ENCODE measurements at regions not wholly inside any gene's neighbourhood (a gene's known extent, or its start where the extent isn't known, plus 50 kb on each side); places are given as distances from the start of the nearest gene placed in this dataset.

- Histone ChIP-seq H3K4me3 (no peak overlapping the region), H3F3A (ENCODE audit: insufficient read depth) (peaks cover 12% of the 10 kb centered on the region), H3K79me2 (ENCODE audit: insufficient read depth) (no peaks in the 10 kb centered on the region), H3K9me3 (ENCODE audit: low read depth) (no peaks in the 10 kb centered on the region), H3K36me3 (ENCODE audit: low read depth) (0 out of 2 replicates have a peak, but pooled peaks cover 4% of the 10 kb centered on the region), H3K4me1 (ENCODE audit: insufficient read depth) (peaks cover 13% of the 10 kb centered on the region), H3K4me2 (ENCODE audit: unreplicated experiment) (no peak overlapping the region), H2AFZ (no peak overlapping the region), H3K9ac (no peak overlapping the region), H3K27ac (no peak overlapping the region), H3K27me3 (replicated peaks; ENCODE audit: insufficient read depth) (no peaks in the 10 kb centered on the region), H3K9me2 (ENCODE audit: insufficient read depth) (no peaks in the 10 kb centered on the region), H4K20me1 (ENCODE audit: insufficient read depth) (no peaks in the 10 kb centered on the region)
- 97 to 100% methylated on average over 3 of the region's 3 CpGs for WGBS, 2 experiments (ENCODE audit: low coverage in 1 of 2, low lambda C conversion rate in 2 of 2, missing lambda C conversion rate in 2 of 2)
- TF ChIP-seq EZH2 (IDR thresholded peaks at IDR 0.05; ENCODE audit: insufficient read depth, poor library complexity, severe bottlenecking), result no peak
- TF ChIP-seq EZH2phosphoT487 (IDR thresholded peaks at IDR 0.05; ENCODE audit: insufficient read depth, low read depth), result no peak
- DNase-seq, result no peak
- in situ Hi-C loops (cut with MboI), result loop anchor here (25.0 kb wide), 1 partner anchor 644 kb away; the partner anchor contains the start of gene TXNRD1
Measured at GRCh38 chr12:104856531-104856930, 101.6 kb downstream of the SLC41A2 start.

GRCh38 chr12:104855599-104855998 is 102.5 kb downstream of the SLC41A2 start:
- 0 out of 2 replicates have a peak, but pooled peaks cover 4% of the 10 kb centered on the region for H3K36me3 ChIP-seq (ENCODE audit: low read depth)
- no peak overlapping the region for H3K4me2 ChIP-seq (ENCODE audit: unreplicated experiment)

GRCh38 chr12:104852896-104853295 is 105.2 kb downstream of the SLC41A2 start:
- no peaks in the 10 kb centered on the region for H4K20me1 ChIP-seq (ENCODE audit: insufficient read depth)
- H3K4me2 ChIP-seq (ENCODE audit: unreplicated experiment), result no peak overlapping the region
- DNase-seq, result no peak
- no peaks in the 10 kb centered on the region for H3F3A ChIP-seq (ENCODE audit: insufficient read depth)
- no peak for TF ChIP-seq EZH2 (IDR thresholded peaks at IDR 0.05; ENCODE audit: insufficient read depth, poor library complexity, severe bottlenecking)
- no peak for TF ChIP-seq EZH2phosphoT487 (IDR thresholded peaks at IDR 0.05; ENCODE audit: insufficient read depth, low read depth)
- in situ Hi-C loops (cut with MboI), result loop anchor here (25.0 kb wide), 1 partner anchor 641 kb away; the partner anchor contains the start of gene TXNRD1
- H3K36me3 ChIP-seq (ENCODE audit: low read depth), result 0 out of 2 replicates have a peak, but pooled peaks cover 4% of the 10 kb centered on the region
- H3K27me3 ChIP-seq (replicated peaks; ENCODE audit: insufficient read depth), result no peaks in the 10 kb centered on the region
- no peaks in the 10 kb centered on the region for H3K4me1 ChIP-seq (ENCODE audit: insufficient read depth)
- no peak overlapping the region for H3K27ac ChIP-seq
- H3K9me2 ChIP-seq (ENCODE audit: insufficient read depth), result no peaks in the 10 kb centered on the region
- H3K4me3 ChIP-seq, result no peak overlapping the region
- no peaks in the 10 kb centered on the region for H3K79me2 ChIP-seq (ENCODE audit: insufficient read depth)
- H3K9me3 ChIP-seq (ENCODE audit: low read depth), result no peaks in the 10 kb centered on the region
- no peak overlapping the region for H2AFZ ChIP-seq
- no peak overlapping the region for H3K9ac ChIP-seq
- WGBS, 2 experiments (ENCODE audit: low coverage in 1 of 2, low lambda C conversion rate in 2 of 2, missing lambda C conversion rate in 2 of 2), result 59 to 70% methylated on average over 2 of the region's 2 CpGs

More at GRCh38 chr12:104855599-104855998, 102.5 kb downstream of the SLC41A2 start:
- H3K9ac ChIP-seq, result no peak overlapping the region
- H4K20me1 ChIP-seq (ENCODE audit: insufficient read depth), result no peaks in the 10 kb centered on the region
- H3K27ac ChIP-seq, result no peak overlapping the region
- H3K9me3 ChIP-seq (ENCODE audit: low read depth), result no peaks in the 10 kb centered on the region
- peaks cover 12% of the 10 kb centered on the region for H3F3A ChIP-seq (ENCODE audit: insufficient read depth)
- H2AFZ ChIP-seq, result no peak overlapping the region
- H3K79me2 ChIP-seq (ENCODE audit: insufficient read depth), result no peaks in the 10 kb centered on the region
- no peaks in the 10 kb centered on the region for H3K9me2 ChIP-seq (ENCODE audit: insufficient read depth)
- in situ Hi-C loops (cut with MboI), result loop anchor here (25.0 kb wide), 1 partner anchor 643 kb away; the partner anchor contains the start of gene TXNRD1
- no peak for DNase-seq
- TF ChIP-seq EZH2phosphoT487 (IDR thresholded peaks at IDR 0.05; ENCODE audit: insufficient read depth, low read depth) (no peak), EZH2 (IDR thresholded peaks at IDR 0.05; ENCODE audit: insufficient read depth, poor library complexity, severe bottlenecking) (no peak)
- peaks cover 13% of the 10 kb centered on the region for H3K4me1 ChIP-seq (ENCODE audit: insufficient read depth)
- WGBS, 2 experiments (ENCODE audit: low coverage in 1 of 2, low lambda C conversion rate in 2 of 2, missing lambda C conversion rate in 2 of 2), result 95 to 98% methylated on average over 6 of the region's 6 CpGs
- H3K4me3 ChIP-seq, result no peak overlapping the region
- no peaks in the 10 kb centered on the region for H3K27me3 ChIP-seq (replicated peaks; ENCODE audit: insufficient read depth)

- Histone ChIP-seq H3K4me1 (ENCODE audit: insufficient read depth) (no peaks in the 10 kb centered on the region), H3K9ac (no peak overlapping the region), H3K27ac (no peak overlapping the region), H3K79me2 (ENCODE audit: insufficient read depth) (no peaks in the 10 kb centered on the region), H3F3A (ENCODE audit: insufficient read depth) (no peaks in the 10 kb centered on the region), H2AFZ (no peak overlapping the region), H3K36me3 (ENCODE audit: low read depth) (0 out of 2 replicates have a peak, but pooled peaks cover 4% of the 10 kb centered on the region), H3K9me3 (ENCODE audit: low read depth) (no peaks in the 10 kb centered on the region), H3K4me2 (ENCODE audit: unreplicated experiment) (no peak overlapping the region), H3K27me3 (replicated peaks; ENCODE audit: insufficient read depth) (no peaks in the 10 kb centered on the region), H3K4me3 (no peak overlapping the region), H3K9me2 (ENCODE audit: insufficient read depth) (no peaks in the 10 kb centered on the region), H4K20me1 (ENCODE audit: insufficient read depth) (no peaks in the 10 kb centered on the region)
- DNase-seq, result no peak
- WGBS, 2 experiments (ENCODE audit: low coverage in 1 of 2, low lambda C conversion rate in 2 of 2, missing lambda C conversion rate in 2 of 2), result 57 to 59% methylated on average over 2 of the region's 2 CpGs
- TF ChIP-seq EZH2 (IDR thresholded peaks at IDR 0.05; ENCODE audit: insufficient read depth, poor library complexity, severe bottlenecking), result no peak
- TF ChIP-seq EZH2phosphoT487 (IDR thresholded peaks at IDR 0.05; ENCODE audit: insufficient read depth, low read depth), result no peak
- in situ Hi-C loops (cut with MboI), result loop anchor here (25.0 kb wide), 1 partner anchor 640 kb away; the partner anchor contains the start of gene TXNRD1
Measured at GRCh38 chr12:104852102-104852501, 106.0 kb downstream of the SLC41A2 start.

Measured in GM23248 (cell line).